Peyer's patch (tissue), 4 donors: ENCODE measurements at regions not wholly inside any gene's neighbourhood (a gene's known extent, or its start where the extent isn't known, plus 50 kb on each side); places are given as distances from the start of the nearest gene placed in this dataset.

Source experiments
- DNase-seq, 3 donors: peaks; one replicate each; pipeline ENCODE4 v3.0.0-alpha.2; 2017 to 2019
- H3K27ac ChIP-seq, 4 donors: fragments of 200-600 bp; sonication (generic); one replicate each; pipeline ENCODE4 v1.5.1; 2016 to 2019
- H3K27me3 ChIP-seq, 2 donors: fragments of 200-600 bp; sonication (generic); one replicate each; pipeline ENCODE4 v1.5.1; 2019
- H3K36me3 ChIP-seq, 3 donors: fragments of 200-600 bp; sonication (generic); one replicate each; pipeline ENCODE4 v1.5.1; 2016 to 2019
- H3K4me1 ChIP-seq, 4 donors: fragments of 200-600 bp; sonication (generic); one replicate each; pipeline ENCODE4 v1.5.1; 2016 to 2019
- H3K4me3 ChIP-seq, 4 donors: fragments of 200-600 bp; sonication (generic); 1 replicate in 3 of 4; 2 replicates in 1 of 4; pipeline ENCODE4 v1.5.1; 2016 to 2019; ENCODE audit warnings: mild to moderate bottlenecking in 1 of 4
- H3K9me3 ChIP-seq, 4 donors: fragments of 200-600 bp; sonication (generic); one replicate each; pipeline ENCODE4 v1.5.1; 2016 to 2019; ENCODE audit warnings: mild to moderate bottlenecking in 1 of 4
- POLR2A ChIP-seq, 2 donors: fragments of 450-650 bp; IDR thresholded peaks; one replicate each; pipeline ENCODE4 v1.5.1; 2017; ENCODE audit warnings: antibody characterized with exemption in 2 of 2, mild to moderate bottlenecking in 2 of 2, moderate library complexity in 2 of 2
- TF ChIP-seq, protein P1 (sequence below), 6 experiments: fragments of 450-650 bp in 4 of 6; fragments of 200-600 bp in 2 of 6; sonication (generic) in 1 of 6; IDR thresholded peaks; one replicate each; pipeline ENCODE4 v1.5.1; 2017 to 2019; ENCODE audit warnings: antibody characterized with exemption in 6 of 6, mild to moderate bottlenecking in 3 of 6, moderate library complexity in 1 of 6

DNA sequence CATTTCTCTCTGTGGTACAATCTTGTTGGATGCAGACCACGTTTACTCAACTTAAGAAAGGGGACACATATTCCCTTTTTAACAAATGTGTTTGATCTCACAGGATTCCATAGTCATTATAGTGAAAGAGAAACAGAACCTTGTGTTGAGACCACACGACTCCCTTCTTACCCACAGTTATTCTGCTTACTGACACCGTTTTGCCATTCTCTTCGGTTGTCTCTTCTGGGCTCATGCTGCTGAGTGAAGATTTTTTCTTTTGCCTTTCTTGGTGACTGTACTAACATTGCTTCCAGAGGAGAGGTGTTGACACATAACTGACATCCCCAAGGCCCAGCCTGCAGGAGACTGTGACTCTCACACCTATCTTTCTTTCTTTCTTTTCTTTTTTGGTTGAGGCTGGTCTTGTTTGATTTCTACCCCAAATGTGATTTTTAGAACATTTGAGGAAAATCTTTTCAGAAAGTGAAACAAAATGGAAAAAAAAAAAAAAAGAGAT, 61.2 kb upstream of the OTOGL start:
- no peaks in the 10 kb centered on the region for H3K27me3 ChIP-seq
- no peaks in the 10 kb centered on the region for H3K36me3 ChIP-seq
- peak overlapping the region in 1 of 4 donors; percentile 19 for H3K27ac ChIP-seq
- no peaks in the 10 kb centered on the region for H3K9me3 ChIP-seq
- H3K4me3 ChIP-seq = no peak overlapping the region
- no peak for DNase-seq
- no peak for TF ChIP-seq POLR2A (IDR thresholded peaks at IDR 0.05)
- TF ChIP-seq, protein P1, sequence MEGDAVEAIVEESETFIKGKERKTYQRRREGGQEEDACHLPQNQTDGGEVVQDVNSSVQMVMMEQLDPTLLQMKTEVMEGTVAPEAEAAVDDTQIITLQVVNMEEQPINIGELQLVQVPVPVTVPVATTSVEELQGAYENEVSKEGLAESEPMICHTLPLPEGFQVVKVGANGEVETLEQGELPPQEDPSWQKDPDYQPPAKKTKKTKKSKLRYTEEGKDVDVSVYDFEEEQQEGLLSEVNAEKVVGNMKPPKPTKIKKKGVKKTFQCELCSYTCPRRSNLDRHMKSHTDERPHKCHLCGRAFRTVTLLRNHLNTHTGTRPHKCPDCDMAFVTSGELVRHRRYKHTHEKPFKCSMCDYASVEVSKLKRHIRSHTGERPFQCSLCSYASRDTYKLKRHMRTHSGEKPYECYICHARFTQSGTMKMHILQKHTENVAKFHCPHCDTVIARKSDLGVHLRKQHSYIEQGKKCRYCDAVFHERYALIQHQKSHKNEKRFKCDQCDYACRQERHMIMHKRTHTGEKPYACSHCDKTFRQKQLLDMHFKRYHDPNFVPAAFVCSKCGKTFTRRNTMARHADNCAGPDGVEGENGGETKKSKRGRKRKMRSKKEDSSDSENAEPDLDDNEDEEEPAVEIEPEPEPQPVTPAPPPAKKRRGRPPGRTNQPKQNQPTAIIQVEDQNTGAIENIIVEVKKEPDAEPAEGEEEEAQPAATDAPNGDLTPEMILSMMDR (IDR thresholded peaks at IDR 0.05) = no peak
- no peaks in the 10 kb centered on the region for H3K4me1 ChIP-seq

- no peaks in the 10 kb centered on the region for H3K27me3 ChIP-seq
- peak overlapping the region in 1 of 4 donors; percentile 34 for H3K27ac ChIP-seq
- H3K4me3 ChIP-seq = no peak overlapping the region
- TF ChIP-seq, protein P1 (IDR thresholded peaks at IDR 0.05) = no peak
- no peak for TF ChIP-seq POLR2A (IDR thresholded peaks at IDR 0.05)
- no peaks in the 10 kb centered on the region for H3K4me1 ChIP-seq
- H3K9me3 ChIP-seq = no peaks in the 10 kb centered on the region
- no peaks in the 10 kb centered on the region for H3K36me3 ChIP-seq
- no peak for DNase-seq
These were observed 65.9 kb upstream of the OTOGL start for GRCh38 chr12:80033448-80033847.

GRCh38 chr12:80032946-80033345, 66.4 kb upstream of the OTOGL start:
- peak overlapping the region in 1 of 4 donors; percentile 34 for H3K27ac ChIP-seq
- TF ChIP-seq POLR2A (IDR thresholded peaks at IDR 0.05) = no peak
- TF ChIP-seq, protein P1 (IDR thresholded peaks at IDR 0.05) = no peak
- no peak overlapping the region for H3K4me3 ChIP-seq
- H3K9me3 ChIP-seq = no peaks in the 10 kb centered on the region
- no peaks in the 10 kb centered on the region for H3K4me1 ChIP-seq
- no peaks in the 10 kb centered on the region for H3K27me3 ChIP-seq
- DNase-seq = no peak
- H3K36me3 ChIP-seq = no peaks in the 10 kb centered on the region

- H3K27ac ChIP-seq = no peak overlapping the region
- H3K4me1 ChIP-seq = no peaks in the 10 kb centered on the region
- TF ChIP-seq POLR2A (IDR thresholded peaks at IDR 0.05) = no peak
- TF ChIP-seq, protein P1 (IDR thresholded peaks at IDR 0.05) = no peak
These were observed 68.1 kb upstream of the OTOGL start for GRCh38 chr12:80031229-80031628.

DNA sequence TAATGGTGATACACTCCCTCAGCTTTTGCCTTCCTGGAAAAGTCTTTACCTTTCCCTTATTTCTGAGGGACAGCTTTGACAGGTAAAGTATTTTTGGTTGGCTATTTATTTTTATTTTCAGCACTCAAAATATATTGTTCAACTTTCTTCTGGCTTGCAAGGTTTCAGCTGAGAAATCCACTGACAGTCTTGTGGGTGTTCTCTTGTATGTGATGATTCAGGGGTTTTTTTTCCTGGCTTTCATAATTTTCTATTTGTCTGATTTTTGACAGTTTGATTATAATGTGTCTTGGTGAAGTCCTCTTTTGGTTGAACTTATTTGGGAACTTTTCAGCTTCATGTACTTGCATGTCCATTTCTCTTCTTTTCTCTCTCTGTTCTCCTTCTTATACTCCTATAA, 73.7 kb upstream of the OTOGL start:
- no peak for DNase-seq
- Histone ChIP-seq H3K9me3 (peaks cover 0 to 3% (median 0%) of the 10 kb centered on the region in 4 donors), H3K27me3 (no peaks in the 10 kb centered on the region), H3K36me3 (no peaks in the 10 kb centered on the region), H3K4me3 (no peak overlapping the region), H3K4me1 (no peaks in the 10 kb centered on the region), H3K27ac (no peak overlapping the region)
- TF ChIP-seq, protein P1 (IDR thresholded peaks at IDR 0.05) = no peak
- no peak for TF ChIP-seq POLR2A (IDR thresholded peaks at IDR 0.05)

More at GRCh38 chr12:80031229-80031628, 68.1 kb upstream of the OTOGL start:
- Histone ChIP-seq H3K9me3 (no peaks in the 10 kb centered on the region), H3K27me3 (no peaks in the 10 kb centered on the region), H3K36me3 (no peaks in the 10 kb centered on the region), H3K4me3 (no peak overlapping the region)
- no peak for DNase-seq

- TF ChIP-seq POLR2A (IDR thresholded peaks at IDR 0.05) = no peak
- TF ChIP-seq, protein P1 (IDR thresholded peaks at IDR 0.05) = no peak
- DNase-seq = no peak
- Histone ChIP-seq H3K4me3 (no peak overlapping the region), H3K9me3 (peaks cover 0 to 3% (median 0%) of the 10 kb centered on the region in 4 donors), H3K27me3 (no peaks in the 10 kb centered on the region), H3K4me1 (no peaks in the 10 kb centered on the region), H3K27ac (no peak overlapping the region), H3K36me3 (no peaks in the 10 kb centered on the region)
These were observed 79.6 kb upstream of the OTOGL start for GRCh38 chr12:80019691-80020090.
